Globus pallidus (tissue), 1 donor: ENCODE measurements at regions not wholly inside any gene's neighbourhood (a gene's known extent, or its start where the extent isn't known, plus 50 kb on each side); places are given as distances from the start of the nearest gene placed in this dataset.
"Not testable (repeated sequence)": the region's sequence is repeated elsewhere in the genome, so short reads cannot be mapped to it uniquely, and the experiment has no call there.

Experiments used
- DNase-seq: peaks from one replicate; pipeline ENCODE4 v3.0.0-alpha.2; 2015; ENCODE audit warnings: low spot score

DNA sequence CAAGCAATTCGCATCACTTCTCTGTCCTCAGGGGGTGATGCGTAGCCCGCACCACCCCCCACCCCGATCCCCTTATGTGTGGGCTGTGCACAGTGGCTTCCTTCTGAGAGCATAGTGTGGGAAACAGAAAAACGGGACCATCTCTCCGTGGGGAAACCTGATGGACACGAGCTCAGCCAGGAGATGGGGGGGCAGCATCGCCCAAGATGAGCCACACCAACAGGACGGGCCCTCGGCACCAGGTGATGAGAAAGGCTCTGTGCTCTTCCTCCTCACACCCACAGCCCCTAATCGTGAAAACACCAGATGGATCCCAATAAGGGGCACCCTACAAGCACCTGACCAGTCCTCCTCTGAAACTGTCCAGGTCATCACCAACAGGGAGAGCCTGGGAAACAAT is 153.6 kb downstream of the SHANK2 start:
- DNase-seq, result no peak

DNA sequence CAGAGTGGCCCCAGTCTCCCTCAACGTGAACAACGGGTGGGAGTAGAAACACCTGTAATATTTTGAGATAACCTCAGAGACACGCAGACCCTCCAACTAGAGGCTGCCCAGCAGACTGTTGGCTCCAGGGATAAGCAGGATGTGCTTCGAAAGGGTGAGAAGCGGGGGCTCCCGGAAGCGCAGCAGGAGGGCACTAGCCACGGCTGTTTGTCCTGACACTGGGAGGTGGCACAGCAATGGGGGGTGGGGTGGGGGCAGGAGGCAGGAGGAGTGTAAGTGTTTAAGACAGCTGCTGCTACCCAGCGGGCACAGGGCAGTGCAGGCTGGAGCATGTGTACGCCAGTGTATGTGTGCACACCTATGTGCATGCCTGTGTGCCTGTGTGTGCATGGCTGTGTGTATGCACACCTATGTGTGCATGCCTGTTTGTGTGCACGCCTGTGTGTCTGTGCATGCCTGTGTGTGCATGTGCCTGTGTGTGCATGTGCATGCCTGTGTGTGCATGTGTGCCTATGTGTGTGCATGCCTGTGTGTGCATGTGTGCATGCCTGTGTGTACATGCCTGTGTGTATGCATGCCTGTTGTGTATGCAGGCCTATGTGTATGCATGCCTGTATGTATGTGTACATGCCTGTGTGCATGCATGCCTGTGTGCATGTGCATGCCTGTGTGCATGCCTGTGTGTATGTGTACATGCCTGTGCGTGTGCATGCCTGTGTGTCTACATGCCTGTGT is 154.7 kb downstream of the SHANK2 start:
- no peak for DNase-seq

DNA sequence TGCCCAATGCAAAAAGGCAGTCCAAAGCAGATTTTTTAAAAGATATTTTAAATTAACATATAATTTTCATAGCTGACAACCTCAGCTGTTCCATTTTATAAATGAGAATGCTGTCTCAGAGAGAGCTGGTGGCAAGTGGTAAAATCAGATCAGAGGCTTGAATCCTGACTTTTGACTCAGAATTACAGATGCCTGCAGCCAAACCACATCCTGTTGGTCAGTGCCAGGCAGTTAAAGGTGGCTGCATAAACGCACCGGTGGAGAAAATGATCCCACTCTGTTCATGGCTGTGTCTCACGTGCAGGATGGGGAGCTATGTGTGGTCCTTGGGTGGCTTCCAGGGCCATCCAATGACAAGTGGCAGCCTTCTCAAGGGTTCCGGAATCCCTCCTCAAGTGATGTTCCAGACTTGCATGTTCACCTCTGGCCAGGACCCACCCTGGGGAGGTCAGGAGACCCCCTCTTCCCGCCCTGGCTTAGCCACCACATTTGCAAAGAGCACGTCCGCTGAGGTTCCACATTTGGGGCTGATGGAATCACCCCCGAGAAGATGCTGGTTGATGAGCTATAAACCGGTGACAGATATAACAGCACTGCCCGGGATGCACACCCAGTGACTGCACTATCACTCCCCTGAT is 155.5 kb downstream of the SHANK2 start:
- DNase-seq, result no peak

DNA sequence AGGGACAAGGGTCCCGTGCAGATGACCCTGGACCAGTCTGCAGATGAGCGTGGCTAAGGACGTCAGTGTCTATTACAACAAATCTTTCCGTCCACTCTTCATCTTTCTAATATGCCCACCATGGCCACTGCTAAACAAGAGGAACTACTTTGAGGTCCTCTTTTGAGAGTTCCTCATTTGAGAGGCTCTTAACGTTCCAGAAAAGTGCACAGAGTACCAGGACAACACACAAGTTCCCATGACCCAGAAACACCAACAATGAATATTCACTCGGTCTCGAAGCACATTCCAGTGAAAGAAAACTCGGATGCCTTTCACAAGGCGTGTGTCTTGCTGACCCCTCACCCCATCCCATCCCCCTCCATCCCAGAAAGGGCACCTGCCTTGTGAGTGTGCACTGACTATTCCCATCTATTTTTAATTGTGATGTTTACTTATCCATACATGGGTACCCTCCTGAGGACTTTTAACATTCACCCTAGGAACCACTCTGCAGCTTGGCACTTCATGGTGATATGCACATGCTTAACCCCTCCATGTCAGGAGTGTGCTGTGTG is 157.0 kb downstream of the SHANK2 start:
- no peak for DNase-seq

DNA sequence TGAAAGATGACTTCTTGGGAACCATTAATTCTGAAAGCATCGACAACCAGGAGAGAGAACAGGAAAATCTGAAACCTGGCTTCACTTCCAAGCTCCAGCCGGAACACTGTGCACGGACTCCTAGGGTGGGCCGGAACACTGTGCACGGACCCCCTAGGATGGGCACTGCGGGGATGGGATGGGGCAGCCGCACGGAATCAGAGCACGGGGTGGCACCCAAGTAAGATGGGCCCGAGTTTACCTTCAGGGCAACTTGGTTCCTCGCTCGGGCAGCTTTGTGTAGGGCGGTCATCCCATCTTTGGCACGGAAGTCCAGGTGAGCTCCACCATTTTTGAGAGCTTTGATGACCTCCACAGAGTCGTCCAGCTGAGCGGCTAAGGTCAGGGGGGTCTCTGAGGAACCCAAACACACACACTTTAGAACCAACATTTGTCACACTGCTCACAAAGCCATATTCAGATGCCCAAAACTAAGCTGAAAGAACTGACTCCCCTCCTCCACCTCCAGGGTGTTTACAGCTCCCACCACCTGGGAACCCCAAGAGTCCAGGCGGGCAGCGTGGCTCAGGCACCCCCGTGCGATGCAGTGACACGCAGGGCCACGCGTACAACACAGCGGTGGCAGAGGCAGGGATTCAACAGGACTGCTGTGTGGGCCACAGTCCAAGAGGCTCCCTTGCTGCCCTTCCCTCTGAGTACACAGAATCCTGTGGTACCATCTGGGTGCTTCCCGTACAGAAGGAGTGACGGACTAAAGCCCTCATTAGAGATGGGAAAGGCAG is 157.9 kb downstream of the SHANK2 start:
- no peak for DNase-seq

DNA sequence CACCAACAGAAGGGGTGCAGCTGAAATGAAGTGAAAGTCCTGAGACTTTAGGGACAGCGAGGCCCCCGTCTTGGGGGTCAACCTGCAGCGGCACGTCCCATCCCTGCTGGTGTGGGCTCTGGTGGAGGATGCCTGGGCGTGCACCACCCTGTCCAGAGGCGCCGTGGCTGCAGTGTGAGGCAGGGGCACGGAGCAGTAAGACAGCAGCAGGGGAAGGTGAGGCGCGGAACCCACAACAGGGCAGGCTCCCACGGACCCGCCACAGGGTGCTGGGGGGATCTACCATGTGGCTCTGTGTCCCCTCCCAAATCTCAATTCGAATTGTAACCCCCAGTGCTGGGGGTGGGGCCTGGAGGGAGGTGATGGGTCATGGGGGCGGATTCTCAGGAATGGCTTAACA is 158.6 kb downstream of the SHANK2 start:
- no peak for DNase-seq

DNA sequence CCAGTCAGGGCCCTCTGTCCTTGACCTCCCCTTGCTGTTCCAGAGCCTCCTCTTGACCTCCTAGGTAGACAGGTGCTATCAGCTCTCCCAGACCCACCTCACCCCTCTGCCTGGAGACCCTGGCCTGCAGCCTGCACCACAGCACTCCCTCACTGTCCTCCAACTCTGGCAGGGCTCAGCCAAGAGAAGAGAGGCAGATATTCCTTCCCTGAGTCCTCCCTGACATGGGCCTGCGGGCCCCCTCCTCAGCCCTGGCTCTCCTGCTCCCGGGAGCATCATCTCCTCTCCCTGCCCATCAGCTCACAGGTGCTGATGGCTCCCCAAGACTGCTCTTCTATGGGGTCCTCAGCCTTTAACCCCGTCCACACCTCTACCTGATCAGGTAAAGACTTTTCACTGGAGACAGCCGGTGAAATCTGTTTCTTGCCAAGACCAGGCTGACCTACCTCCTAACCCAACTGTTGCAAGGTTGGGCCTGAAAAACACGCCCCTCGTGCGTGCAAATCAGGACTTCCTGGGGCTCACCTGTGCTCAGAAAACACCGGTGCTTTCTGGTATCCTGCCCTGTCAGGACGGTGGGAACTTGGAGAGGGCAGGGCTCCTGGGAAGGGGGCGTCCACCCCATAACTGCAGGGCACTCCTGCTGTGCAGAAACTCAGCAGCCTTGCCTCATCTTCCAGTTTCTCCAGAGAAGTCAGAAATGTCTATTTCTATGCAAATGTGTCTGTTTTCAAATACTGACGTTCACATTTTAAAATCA is 160.7 kb downstream of the SHANK2 start:
- no peak for DNase-seq

DNA sequence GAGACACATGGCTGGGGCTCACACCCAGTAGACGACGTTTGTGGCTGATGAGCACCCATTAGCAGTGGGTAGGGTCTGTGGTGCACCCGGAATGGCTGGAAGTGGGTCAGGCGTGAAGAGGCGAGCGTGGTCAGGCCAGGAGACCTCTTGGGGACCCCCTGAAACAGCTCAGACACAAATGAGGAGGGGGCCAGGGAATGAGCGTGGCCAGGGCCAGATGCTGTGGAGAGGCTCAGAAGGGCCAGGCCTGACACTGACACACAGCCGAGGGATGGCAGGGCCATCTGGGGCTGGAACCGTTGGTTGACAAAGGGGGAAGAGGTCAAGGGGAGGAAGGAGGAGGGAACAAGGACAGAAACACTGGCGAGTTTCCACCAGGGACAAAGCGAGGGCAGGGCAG is 162.8 kb downstream of the SHANK2 start:
- no peak for DNase-seq

DNA sequence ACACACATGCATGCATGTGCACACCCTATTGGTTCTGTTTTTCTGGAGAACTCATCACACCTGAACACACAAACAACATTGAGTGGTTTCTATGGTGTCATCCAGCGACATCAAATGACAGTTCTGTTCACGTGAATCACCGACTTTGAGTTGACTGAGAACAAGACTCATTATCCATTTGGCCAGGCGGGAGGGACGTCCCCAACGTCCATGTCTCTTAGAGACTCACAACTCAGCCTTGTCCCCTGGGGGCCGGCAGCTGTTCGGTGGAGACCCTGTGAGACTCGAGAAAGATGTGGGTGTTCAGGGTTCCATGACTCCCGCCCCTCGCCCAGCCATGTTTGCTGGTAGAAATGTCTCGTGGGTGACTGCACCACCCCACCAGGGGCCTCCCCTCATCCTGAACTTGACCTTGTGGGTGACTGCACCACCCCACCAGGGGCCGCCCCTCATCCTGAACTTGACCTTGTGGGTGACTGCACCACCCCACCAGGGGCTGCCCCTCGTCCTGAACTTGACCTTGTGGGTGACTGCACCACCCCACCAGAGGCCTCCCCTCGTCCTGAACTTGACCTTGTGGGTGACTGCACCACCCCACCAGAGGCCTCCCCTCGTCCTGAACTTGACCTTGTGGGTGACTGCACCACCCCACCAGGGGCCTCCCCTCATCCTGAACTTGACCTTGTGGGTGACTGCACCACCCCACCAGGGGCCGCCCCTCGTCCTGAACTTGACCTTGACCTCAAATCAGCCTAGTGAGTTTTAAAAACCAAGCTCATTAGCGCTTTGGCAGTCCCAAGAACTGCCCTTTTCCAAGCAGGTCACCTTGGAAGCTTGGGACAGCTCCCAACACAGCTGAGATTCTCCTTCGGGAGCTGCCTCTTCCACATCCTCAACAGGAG is 163.8 kb downstream of the SHANK2 start:
- not testable (repeated sequence) for DNase-seq

DNA sequence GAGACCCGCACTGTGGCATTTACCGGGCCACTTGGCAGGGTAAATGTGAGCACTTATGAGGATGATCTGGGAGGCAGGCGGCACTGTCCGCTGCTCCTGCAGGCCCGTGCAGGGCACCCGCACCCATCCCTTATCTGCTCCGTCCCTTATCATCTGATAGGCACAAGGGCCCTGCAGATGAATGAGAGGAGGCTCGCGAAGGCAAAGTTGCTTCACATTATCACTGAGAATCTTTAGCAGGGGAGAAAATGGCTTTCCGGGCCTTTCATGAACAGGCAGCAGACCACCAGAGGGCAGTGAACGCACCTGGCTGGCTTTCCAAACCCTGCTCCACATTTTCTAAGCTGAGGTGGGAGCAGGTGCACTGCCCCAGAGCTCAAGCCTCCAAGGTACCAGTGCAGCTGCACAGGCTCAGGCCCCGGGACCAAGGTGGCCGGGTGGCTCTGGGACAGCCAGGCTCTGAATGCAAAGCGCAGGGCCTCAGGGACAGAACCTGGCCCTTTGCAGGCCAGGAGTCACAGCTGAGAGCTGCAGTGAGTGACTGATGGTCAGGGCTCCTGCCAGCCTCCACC is 165.6 kb downstream of the SHANK2 start:
- no peak for DNase-seq

DNA sequence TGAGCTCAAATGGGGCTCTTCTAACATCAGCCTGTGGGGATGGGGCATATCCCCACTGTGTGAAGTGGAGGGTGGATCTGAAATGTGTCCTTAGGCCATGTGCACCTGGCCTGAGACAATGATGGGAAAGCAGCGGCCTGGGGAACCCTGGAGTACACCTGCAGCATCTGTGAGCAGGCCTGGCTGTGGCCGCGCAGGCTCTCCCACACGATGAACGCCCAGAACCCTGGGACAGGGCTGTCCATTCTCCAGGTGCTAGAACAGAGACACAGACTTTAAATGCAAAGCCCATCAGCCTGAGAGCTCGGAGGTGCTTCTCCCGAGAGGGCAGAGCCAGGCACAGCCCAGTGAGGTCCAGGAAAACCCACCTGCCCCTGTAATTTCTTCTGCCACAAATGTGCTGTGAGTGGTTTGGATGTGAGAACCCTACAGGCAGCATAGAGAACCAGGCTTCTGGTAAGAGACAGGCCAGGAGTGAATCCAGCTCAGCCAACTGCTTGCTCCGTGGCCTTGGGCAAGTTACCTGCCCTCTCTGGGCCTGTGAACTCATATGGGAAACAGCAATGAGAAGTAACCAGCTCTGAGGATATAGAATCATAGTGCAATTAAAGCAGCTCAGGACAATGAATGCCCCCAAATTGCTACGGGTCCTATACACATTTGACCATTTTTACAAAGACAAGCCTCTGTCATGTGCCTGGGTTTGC is 167.9 kb downstream of the SHANK2 start:
- no peak for DNase-seq

DNA sequence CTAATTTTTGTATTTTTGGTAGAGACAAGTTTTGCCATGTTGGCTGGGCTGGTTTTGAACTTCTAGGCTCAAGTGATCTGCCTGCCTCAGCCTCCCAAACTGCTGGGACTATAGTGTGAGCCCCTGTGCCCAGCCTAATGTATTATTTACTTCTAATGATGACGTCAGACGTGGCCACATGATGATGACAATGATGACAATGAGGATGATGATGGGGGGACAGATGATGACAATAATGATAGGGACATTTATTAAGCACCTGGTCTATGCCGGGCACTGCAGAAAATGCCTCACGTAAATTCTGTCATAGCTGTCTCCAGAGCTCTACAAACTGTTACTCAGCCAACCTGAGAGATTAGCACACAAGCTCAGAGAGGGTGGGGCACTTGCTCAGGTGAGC is 169.3 kb downstream of the SHANK2 start:
- no peak for DNase-seq

DNA sequence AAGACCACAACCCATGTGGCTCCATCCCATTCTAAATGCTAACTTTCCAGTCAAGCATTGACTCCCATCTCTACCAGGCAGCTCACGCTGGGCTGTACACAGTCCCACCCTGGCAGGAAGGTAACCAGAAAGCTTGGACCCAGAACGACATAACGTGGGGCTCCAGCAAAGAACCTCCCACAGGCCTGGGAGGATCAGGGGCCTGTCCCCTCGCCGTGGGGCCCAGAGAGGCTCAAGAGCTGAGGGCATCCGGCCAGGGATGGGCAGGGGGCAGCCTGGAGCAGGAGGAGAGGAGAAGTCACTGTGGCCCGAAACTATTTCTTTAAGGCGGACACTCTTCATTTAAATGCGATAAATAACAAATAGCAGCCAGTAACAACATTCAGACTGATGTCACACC is 169.9 kb downstream of the SHANK2 start:
- no peak for DNase-seq

DNA sequence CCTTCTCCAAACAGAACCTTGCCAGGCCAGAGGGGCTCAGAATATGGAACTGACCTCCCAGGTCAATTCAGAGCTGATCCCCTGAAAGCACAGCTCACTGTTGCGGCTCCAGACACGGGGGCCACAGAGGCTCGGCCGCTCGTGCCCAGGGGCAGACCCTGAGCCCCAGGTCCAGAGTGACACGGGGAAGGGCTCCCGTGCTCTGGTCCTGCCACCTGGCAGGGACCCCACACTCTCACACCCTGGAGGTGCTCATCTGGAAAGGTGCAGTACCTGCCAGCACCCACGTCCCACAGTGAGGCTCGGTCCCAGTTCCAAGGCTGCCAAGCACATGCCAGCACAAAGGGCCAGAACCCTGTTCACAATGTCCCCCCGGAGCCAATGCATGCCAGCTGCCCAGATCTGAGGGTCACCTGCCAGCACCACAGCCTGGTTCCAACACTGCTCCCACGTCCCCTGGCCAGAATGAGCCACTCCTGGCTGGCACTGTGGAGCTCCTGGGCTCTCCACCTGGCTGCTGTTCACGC is 170.6 kb downstream of the SHANK2 start:
- no peak for DNase-seq

DNA sequence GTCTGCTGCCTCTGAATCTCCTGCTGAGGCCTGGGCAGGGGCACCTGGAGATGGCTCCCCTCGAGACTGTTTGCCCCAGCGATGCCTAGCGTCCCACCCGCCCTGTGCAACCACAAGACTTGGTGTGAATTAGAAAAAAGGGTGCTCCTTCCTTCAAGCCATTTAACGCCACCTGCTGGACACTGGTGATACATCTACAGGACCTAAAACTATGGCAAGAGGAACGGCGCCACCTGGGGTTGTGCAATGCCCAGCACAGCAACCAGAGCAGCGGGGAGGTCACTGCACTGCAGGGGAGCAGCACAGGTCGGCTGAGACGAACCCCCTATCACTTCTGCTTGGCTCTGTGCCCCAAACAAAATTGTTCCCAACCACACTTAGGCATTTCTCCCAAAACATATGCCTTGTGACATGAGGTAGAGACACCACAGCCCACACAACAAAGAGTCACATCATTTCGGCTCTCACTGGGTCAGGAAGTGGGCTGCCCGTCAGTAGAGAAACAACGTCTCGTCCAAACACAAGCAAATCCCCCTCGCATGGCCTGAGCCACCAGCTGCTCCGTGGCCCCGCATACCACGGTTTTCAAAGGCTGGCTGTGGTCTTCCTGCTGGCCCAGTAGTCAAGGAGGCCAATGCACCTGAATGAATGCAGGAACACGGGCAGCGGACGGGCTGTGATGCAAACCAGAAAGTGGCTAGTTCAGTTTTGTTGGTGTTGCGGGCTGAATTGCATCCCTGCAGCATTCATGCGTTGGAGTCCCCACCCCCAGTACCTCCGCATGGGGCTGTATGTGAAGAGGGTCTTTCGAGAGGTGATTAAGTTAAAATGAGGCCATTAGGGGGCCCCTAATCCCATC is 171.9 kb downstream of the SHANK2 start:
- peak; percentile 47 for DNase-seq

DNA sequence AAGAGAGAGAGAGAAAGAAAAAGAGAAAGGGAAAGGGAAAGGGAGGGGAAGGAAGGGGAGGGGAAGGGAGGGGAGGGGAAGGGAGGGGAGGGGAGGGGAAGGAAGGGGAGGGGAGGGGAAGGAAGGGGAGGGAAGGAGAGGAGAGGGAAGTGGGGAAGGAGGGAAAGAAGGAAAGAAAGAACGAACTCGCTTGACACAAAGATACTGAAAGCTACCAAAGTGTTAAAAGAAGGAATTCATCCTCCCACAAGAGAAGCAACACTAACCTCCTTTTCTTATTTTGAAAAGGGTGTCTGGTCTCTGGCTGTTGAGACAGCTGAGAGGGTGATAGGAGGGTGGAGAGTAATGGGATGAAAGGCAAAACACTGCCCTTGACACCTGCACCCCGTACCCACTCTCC is 172.6 kb downstream of the SHANK2 start:
- DNase-seq, result no peak

DNA sequence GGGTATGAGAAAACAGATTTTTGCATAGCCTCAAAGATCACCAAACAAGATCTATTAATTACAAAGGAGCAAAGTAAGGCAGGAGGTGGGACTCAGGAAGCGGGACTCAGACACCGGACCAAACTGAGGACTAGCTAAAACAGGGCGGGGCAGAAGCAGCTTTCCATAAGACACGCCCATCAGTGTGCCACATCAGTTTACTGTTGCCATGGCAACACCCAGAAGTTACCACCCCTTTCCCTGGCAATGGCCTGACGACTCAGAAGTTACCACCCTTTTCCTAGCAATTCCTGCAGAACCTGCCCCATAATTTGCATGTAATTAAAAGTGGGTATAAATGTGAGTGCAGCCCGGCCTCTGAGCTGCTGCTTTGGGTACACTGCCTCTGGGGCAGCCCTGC is 173.9 kb downstream of the SHANK2 start:
- DNase-seq, result no peak

DNA sequence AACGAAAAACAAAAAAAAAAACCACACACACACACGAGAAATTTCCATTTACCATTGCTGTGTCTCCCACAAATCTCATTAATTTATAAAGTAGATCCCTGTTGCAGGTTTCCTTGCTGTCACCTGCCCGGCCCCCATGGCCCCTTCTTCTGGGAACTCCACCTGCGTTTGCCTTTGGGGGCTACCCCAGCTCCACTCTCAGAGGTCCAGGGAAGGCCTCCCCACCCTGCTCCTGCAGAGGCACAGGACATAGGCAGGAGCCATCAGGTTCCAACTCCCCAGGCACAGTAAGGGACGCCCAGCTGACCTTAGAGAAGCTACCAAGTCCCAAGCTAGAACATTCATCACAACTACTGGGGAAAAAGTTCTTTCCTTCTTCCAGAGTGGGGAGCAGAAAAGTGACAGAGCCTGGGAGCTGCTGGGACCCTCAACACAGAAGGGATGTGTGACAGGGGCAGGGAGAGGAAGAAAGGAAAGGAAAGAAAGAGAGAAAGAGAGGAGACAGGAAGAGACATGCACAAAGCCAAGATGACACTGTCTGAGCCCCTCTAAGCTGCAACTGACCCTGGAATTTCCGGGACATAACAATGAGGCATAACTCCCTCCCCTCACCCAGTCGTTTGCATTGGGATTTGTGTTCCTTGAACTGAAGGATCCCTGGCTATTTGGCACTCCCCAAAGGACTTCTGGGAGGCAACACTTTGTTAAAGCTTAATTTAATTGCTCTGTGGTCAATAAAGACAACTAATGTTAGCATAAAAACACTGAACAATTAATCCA is 175.7 kb downstream of the SHANK2 start:
- DNase-seq, result no peak
